GM23338 (cell line): ENCODE measurements at regions not wholly inside any gene's neighbourhood (a gene's known extent, or its start where the extent isn't known, plus 50 kb on each side); places are given as distances from the start of the nearest gene placed in this dataset.

ENCODE experiments used
- ATAC-seq: fragments of 200-7000 bp; cut with Tn5 transposase; 3 replicates; pipeline ENCODE4 v1.9.1; 2020
- DNase-seq: peaks from one replicate; pipeline ENCODE4 v3.0.0-alpha.2; 2015; ENCODE audit warnings: low spot score
- H2AFZ ChIP-seq: fragments of 200-600 bp; sonication (generic); 2 replicates; pipeline ENCODE4 v1.8.0; 2016; ENCODE audit warnings: antibody characterized with exemption, mild to moderate bottlenecking, moderate library complexity
- H3F3A ChIP-seq: fragments of 200-600 bp; sonication (generic); replicated peaks from 2 replicates; pipeline ENCODE4 v1.8.0; 2017; ENCODE audit warnings: antibody characterized with exemption, mixed run types, low read depth
- H3K27ac ChIP-seq: fragments of 200-600 bp; sonication (generic); 2 replicates; pipeline ENCODE4 v1.6.1; 2016; ENCODE audit warnings: low read depth
- H3K27me3 ChIP-seq: fragments of 200-600 bp; sonication (generic); 2 replicates; pipeline ENCODE4 v1.8.0; 2016; ENCODE audit warnings: mild to moderate bottlenecking, mixed run types, moderate library complexity; ENCODE audit not compliant: insufficient read depth
- H3K36me3 ChIP-seq: fragments of 200-600 bp; sonication (generic); 2 replicates; pipeline ENCODE4 v1.8.0; 2016; ENCODE audit warnings: mild to moderate bottlenecking; ENCODE audit not compliant: insufficient read depth
- H3K4me1 ChIP-seq: fragments of 200-600 bp; sonication (generic); 2 replicates; pipeline ENCODE4 v1.8.0; 2016; ENCODE audit warnings: mild to moderate bottlenecking, moderate library complexity; ENCODE audit not compliant: insufficient read depth
- H3K4me2 ChIP-seq: fragments of 200-600 bp; sonication (generic); 2 replicates; pipeline ENCODE4 v1.7.1; 2017; ENCODE audit warnings: mixed run types
- H3K4me3 ChIP-seq: fragments of 200-600 bp; sonication (generic); 2 replicates; pipeline ENCODE4 v1.6.1; 2016; ENCODE audit warnings: mixed run types
- H3K79me2 ChIP-seq: fragments of 200-600 bp; sonication (generic); replicated peaks from 2 replicates; pipeline ENCODE4 v1.8.0; 2017; ENCODE audit warnings: mild to moderate bottlenecking; ENCODE audit not compliant: insufficient read depth
- H3K9me2 ChIP-seq: fragments of 200-600 bp; sonication (generic); 2 replicates; pipeline ENCODE4 v1.8.0; 2017; ENCODE audit not compliant: insufficient read depth
- H4K20me1 ChIP-seq: fragments of 200-600 bp; sonication (generic); replicated peaks from 2 replicates; pipeline ENCODE4 v1.8.0; 2017; ENCODE audit warnings: mild to moderate bottlenecking; ENCODE audit not compliant: insufficient read depth
- H3K27ac Mint-ChIP-seq: 2 replicates; pipeline ENCODE4 v1.8.0; 2020; ENCODE audit warnings: inconsistent platforms, mild to moderate bottlenecking, moderate library complexity, mixed read lengths
- H3K27me3 Mint-ChIP-seq: 3 replicates; pipeline ENCODE4 v1.8.0; 2022; ENCODE audit warnings: low read depth, mild to moderate bottlenecking, moderate library complexity, mixed read lengths, inconsistent platforms; ENCODE audit not compliant: insufficient read depth, poor library complexity
- H3K36me3 Mint-ChIP-seq: 3 replicates; pipeline ENCODE4 v1.8.0; 2021; ENCODE audit warnings: low read depth, mild to moderate bottlenecking, inconsistent platforms, moderate library complexity, mixed read lengths
- H3K4me1 Mint-ChIP-seq: 3 replicates; pipeline ENCODE4 v1.8.0; 2020; ENCODE audit warnings: mild to moderate bottlenecking, inconsistent platforms, mixed read lengths
- H3K4me3 Mint-ChIP-seq: 3 replicates; pipeline ENCODE4 v1.8.0; 2021; ENCODE audit warnings: moderate library complexity, mild to moderate bottlenecking, inconsistent platforms, mixed read lengths
- H3K9me3 Mint-ChIP-seq: 3 replicates; pipeline ENCODE4 v1.8.0; 2020; ENCODE audit warnings: moderate library complexity, mild to moderate bottlenecking, inconsistent platforms, mixed read lengths
- CREB1 ChIP-seq: fragments of 250-450 bp; sonication (Bioruptor Pico); IDR thresholded peaks from 2 replicates; pipeline ENCODE4 v1.5.0; 2020; ENCODE audit warnings: low read depth, mild to moderate bottlenecking, moderate library complexity
- CTCF ChIP-seq, 2 experiments: fragments of 200-600 bp in 1 of 2; sonication (generic) in 1 of 2; conservative IDR thresholded peaks; 2 replicates each; pipeline versions ENCODE4 v1.5.1 to v1.6.1; 2016 to 2017; ENCODE audit warnings: antibody characterized with exemption in 2 of 2, low read depth in 2 of 2, mild to moderate bottlenecking in 2 of 2, moderate library complexity in 1 of 2
- EZH2 ChIP-seq: fragments of 200-600 bp; sonication (generic); IDR thresholded peaks from one replicate; pipeline ENCODE4 v1.8.0; 2017; ENCODE audit warnings: antibody characterized with exemption, mild to moderate bottlenecking, low read depth; ENCODE audit not compliant: unreplicated experiment
- EZH2phosphoT487 ChIP-seq: fragments of 200-600 bp; sonication (generic); IDR thresholded peaks from one replicate; pipeline ENCODE4 v1.8.1; 2018; ENCODE audit warnings: antibody characterized with exemption; ENCODE audit not compliant: unreplicated experiment
- JUNB ChIP-seq: IDR thresholded peaks from one replicate; pipeline ENCODE4 v1.6.1; 2016; ENCODE audit warnings: antibody characterized with exemption; ENCODE audit not compliant: unreplicated experiment
- NANOG ChIP-seq: IDR thresholded peaks from 2 replicates; pipeline ENCODE4 v1.6.1; 2016; ENCODE audit warnings: antibody characterized with exemption, borderline replicate concordance
- POLR2AphosphoS5 ChIP-seq: IDR thresholded peaks from 2 replicates; pipeline ENCODE4 v1.6.1; 2016; ENCODE audit warnings: antibody characterized with exemption, low read depth
- STAT1 ChIP-seq: IDR thresholded peaks from one replicate; pipeline ENCODE4 v1.6.1; 2016; ENCODE audit warnings: antibody characterized with exemption; ENCODE audit not compliant: unreplicated experiment
- ZNF114 ChIP-seq: fragments of 250-450 bp; sonication (Bioruptor Pico); IDR thresholded peaks from 2 replicates; pipeline ENCODE4 v1.5.0; 2020; ENCODE audit warnings: mild to moderate bottlenecking, moderate library complexity
- ZNF331 ChIP-seq: fragments of 250-450 bp; sonication (Bioruptor Pico); IDR thresholded peaks from 2 replicates; pipeline ENCODE4 v1.5.0; 2020; ENCODE audit warnings: low read depth, mild to moderate bottlenecking, moderate library complexity
- TF ChIP-seq, protein P1 (sequence below): IDR thresholded peaks from one replicate; pipeline ENCODE4 v1.6.1; 2018; ENCODE audit warnings: antibody characterized with exemption; ENCODE audit not compliant: unreplicated experiment
- TF ChIP-seq, protein P2 (sequence below): IDR thresholded peaks from 2 replicates; pipeline ENCODE4 v1.6.1; 2016; ENCODE audit warnings: antibody characterized with exemption
- TF ChIP-seq, protein P3 (sequence below): fragments of 250-450 bp; sonication (Bioruptor Pico); IDR thresholded peaks from 2 replicates; pipeline ENCODE4 v1.5.0; 2020; ENCODE audit warnings: mild to moderate bottlenecking, moderate library complexity

GRCh38 chr7:153772966-153773365, 279.2 kb upstream of the DPP6 start:
- no peaks in the 10 kb centered on the region for H3K36me3 ChIP-seq
- no peak overlapping the region for H3K4me3 ChIP-seq
- no peaks in the 10 kb centered on the region for H3K4me1 ChIP-seq
- Mint-ChIP-seq H3K36me3 (no peaks in the 10 kb centered on the region), H3K27ac (no peak overlapping the region), H3K27me3 (no peaks in the 10 kb centered on the region), H3K4me3 (no peak overlapping the region), H3K9me3 (peaks cover 60% of the 10 kb centered on the region), H3K4me1 (no peaks in the 10 kb centered on the region)
- no peaks in the 10 kb centered on the region for H3K79me2 ChIP-seq
- no peak overlapping the region for H3K27ac ChIP-seq
- no peak overlapping the region for H2AFZ ChIP-seq
- H3K4me2 ChIP-seq, result no peak overlapping the region
- TF ChIP-seq EZH2phosphoT487, result no peak
- TF ChIP-seq, protein P1, sequence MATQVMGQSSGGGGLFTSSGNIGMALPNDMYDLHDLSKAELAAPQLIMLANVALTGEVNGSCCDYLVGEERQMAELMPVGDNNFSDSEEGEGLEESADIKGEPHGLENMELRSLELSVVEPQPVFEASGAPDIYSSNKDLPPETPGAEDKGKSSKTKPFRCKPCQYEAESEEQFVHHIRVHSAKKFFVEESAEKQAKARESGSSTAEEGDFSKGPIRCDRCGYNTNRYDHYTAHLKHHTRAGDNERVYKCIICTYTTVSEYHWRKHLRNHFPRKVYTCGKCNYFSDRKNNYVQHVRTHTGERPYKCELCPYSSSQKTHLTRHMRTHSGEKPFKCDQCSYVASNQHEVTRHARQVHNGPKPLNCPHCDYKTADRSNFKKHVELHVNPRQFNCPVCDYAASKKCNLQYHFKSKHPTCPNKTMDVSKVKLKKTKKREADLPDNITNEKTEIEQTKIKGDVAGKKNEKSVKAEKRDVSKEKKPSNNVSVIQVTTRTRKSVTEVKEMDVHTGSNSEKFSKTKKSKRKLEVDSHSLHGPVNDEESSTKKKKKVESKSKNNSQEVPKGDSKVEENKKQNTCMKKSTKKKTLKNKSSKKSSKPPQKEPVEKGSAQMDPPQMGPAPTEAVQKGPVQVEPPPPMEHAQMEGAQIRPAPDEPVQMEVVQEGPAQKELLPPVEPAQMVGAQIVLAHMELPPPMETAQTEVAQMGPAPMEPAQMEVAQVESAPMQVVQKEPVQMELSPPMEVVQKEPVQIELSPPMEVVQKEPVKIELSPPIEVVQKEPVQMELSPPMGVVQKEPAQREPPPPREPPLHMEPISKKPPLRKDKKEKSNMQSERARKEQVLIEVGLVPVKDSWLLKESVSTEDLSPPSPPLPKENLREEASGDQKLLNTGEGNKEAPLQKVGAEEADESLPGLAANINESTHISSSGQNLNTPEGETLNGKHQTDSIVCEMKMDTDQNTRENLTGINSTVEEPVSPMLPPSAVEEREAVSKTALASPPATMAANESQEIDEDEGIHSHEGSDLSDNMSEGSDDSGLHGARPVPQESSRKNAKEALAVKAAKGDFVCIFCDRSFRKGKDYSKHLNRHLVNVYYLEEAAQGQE, result no peak
- no peak for TF ChIP-seq NANOG
- TF ChIP-seq ZNF114 (CRISPR knock-in tag), result no peak
- TF ChIP-seq, protein P2, sequence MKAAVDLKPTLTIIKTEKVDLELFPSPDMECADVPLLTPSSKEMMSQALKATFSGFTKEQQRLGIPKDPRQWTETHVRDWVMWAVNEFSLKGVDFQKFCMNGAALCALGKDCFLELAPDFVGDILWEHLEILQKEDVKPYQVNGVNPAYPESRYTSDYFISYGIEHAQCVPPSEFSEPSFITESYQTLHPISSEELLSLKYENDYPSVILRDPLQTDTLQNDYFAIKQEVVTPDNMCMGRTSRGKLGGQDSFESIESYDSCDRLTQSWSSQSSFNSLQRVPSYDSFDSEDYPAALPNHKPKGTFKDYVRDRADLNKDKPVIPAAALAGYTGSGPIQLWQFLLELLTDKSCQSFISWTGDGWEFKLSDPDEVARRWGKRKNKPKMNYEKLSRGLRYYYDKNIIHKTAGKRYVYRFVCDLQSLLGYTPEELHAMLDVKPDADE, result no peak
- no peak for TF ChIP-seq STAT1
- TF ChIP-seq EZH2, result no peak
- TF ChIP-seq ZNF331 (CRISPR knock-in tag), result no peak
- no peak for TF ChIP-seq CREB1
- TF ChIP-seq, protein P3, sequence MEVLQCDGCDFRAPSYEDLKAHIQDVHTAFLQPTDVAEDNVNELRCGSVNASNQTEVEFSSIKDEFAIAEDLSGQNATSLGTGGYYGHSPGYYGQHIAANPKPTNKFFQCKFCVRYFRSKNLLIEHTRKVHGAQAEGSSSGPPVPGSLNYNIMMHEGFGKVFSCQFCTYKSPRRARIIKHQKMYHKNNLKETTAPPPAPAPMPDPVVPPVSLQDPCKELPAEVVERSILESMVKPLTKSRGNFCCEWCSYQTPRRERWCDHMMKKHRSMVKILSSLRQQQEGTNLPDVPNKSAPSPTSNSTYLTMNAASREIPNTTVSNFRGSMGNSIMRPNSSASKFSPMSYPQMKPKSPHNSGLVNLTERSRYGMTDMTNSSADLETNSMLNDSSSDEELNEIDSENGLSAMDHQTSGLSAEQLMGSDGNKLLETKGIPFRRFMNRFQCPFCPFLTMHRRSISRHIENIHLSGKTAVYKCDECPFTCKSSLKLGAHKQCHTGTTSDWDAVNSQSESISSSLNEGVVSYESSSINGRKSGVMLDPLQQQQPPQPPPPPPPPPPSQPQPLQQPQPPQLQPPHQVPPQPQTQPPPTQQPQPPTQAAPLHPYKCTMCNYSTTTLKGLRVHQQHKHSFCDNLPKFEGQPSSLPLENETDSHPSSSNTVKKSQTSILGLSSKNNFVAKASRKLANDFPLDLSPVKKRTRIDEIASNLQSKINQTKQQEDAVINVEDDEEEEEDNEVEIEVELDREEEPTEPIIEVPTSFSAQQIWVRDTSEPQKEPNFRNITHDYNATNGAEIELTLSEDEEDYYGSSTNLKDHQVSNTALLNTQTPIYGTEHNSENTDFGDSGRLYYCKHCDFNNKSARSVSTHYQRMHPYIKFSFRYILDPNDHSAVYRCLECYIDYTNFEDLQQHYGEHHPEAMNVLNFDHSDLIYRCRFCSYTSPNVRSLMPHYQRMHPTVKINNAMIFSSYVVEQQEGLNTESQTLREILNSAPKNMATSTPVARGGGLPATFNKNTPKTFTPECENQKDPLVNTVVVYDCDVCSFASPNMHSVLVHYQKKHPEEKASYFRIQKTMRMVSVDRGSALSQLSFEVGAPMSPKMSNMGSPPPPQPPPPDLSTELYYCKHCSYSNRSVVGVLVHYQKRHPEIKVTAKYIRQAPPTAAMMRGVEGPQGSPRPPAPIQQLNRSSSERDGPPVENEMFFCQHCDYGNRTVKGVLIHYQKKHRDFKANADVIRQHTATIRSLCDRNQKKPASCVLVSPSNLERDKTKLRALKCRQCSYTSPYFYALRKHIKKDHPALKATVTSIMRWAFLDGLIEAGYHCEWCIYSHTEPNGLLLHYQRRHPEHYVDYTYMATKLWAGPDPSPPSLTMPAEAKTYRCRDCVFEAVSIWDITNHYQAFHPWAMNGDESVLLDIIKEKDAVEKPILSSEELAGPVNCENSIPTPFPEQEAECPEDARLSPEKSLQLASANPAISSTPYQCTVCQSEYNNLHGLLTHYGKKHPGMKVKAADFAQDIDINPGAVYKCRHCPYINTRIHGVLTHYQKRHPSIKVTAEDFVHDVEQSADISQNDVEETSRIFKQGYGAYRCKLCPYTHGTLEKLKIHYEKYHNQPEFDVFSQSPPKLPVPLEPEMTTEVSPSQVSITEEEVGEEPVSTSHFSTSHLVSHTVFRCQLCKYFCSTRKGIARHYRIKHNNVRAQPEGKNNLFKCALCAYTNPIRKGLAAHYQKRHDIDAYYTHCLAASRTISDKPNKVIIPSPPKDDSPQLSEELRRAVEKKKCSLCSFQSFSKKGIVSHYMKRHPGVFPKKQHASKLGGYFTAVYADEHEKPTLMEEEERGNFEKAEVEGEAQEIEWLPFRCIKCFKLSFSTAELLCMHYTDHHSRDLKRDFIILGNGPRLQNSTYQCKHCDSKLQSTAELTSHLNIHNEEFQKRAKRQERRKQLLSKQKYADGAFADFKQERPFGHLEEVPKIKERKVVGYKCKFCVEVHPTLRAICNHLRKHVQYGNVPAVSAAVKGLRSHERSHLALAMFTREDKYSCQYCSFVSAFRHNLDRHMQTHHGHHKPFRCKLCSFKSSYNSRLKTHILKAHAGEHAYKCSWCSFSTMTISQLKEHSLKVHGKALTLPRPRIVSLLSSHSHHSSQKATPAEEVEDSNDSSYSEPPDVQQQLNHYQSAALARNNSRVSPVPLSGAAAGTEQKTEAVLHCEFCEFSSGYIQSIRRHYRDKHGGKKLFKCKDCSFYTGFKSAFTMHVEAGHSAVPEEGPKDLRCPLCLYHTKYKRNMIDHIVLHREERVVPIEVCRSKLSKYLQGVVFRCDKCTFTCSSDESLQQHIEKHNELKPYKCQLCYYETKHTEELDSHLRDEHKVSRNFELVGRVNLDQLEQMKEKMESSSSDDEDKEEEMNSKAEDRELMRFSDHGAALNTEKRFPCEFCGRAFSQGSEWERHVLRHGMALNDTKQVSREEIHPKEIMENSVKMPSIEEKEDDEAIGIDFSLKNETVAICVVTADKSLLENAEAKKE (CRISPR knock-in tag), result no peak
- TF ChIP-seq POLR2AphosphoS5, result no peak
- TF ChIP-seq CTCF (conservative IDR thresholded peaks at IDR 0.05; ENCODE audit: low read depth in 2 of 2), result no peak
- TF ChIP-seq JUNB, result no peak
- no peaks in the 10 kb centered on the region for H3K27me3 ChIP-seq
- no peaks in the 10 kb centered on the region for H3F3A ChIP-seq
- H4K20me1 ChIP-seq, result no peaks in the 10 kb centered on the region
- H3K9me2 ChIP-seq, result no peaks in the 10 kb centered on the region
- ATAC-seq (no peak), DNase-seq (no peak)
